NCI-H1436 treated with DMSO at 0.1 percent for 48 hours (cell line): ENCODE measurements at regions not wholly inside any gene's neighbourhood (a gene's known extent, or its start where the extent isn't known, plus 50 kb on each side); places are given as distances from the start of the nearest gene placed in this dataset.

Experiments used
- DNase-seq: peaks from one replicate; lab custom pipeline; 2025; lab: John Stamatoyannopoulos, UW

DNA sequence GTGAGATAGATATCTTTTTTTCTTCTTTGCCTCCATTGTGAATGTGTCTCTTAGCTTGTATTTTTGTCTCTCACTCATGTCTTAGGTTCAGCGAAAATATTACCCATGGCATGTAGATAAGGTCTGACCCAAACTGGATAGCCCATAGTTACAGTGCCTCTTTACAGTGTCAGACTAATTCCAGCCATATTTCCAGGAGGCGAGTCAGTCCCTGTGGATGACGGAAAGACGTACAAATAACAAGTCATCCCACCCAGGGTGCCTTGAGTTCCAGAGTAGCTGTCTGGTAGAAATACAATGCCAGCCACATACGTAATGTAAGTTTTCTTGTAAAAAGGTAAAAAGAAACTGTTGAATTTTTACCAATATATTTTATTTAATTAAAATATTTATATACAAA is 157.3 kb downstream of the ZNF281 start:
- no peak for DNase-seq

DNA sequence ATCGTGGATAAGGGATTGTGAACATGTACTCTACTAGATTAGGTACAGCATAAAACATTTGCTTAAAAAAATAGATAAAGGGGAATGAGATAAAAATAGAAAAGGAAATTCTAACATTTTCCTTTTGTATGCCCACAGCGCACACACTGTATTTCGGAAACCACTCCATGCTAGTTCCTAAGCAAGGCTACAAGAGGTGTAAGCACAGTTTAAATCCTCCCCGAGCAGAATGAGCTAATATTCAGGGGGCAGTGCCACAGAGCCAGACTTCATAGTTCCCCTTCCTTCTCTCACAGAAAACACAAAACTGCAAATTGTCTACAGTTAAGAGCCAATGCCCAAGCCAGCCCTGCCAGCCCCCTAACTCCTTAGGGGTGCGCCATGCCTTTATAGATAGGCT is 159.4 kb downstream of the ZNF281 start:
- no peak for DNase-seq

DNA sequence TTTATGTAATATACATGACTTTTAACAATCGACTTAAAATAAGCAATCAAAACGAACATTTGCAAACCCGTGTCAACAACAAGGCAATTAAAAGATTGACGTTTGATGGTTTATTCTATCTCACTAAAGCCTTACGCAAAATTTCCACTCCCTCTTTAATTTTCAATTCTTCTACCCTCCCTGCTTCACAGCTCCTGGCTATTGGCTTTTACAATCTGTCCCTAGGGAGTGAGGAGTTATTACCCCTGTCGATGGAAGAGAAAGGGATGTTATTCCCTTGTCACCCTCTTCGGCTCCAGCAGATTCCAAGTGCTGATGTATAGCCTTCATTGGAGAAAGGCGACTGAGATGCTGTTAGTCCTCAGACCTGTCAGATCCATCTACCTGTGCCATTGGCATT is 161.3 kb downstream of the ZNF281 start:
- DNase-seq, result no peak

DNA sequence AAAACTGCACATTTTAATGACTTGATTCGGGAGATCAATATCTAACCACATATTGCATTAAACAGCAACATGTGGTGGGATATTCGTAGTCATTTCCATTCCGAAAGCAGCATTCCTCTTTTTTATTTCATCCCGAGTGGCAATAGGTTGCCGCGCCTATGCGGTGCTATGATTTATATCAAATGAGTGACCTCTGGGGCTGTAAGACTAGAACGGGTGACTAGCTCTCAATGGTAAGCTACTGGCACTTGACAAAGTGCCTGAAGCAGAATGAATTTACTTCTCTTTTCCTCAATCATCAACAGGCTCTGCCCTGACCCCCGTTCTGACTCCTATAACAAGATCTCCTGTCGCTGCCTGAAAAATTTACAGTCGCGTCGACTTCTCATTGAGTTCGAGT is 162.3 kb downstream of the ZNF281 start:
- no peak for DNase-seq

DNA sequence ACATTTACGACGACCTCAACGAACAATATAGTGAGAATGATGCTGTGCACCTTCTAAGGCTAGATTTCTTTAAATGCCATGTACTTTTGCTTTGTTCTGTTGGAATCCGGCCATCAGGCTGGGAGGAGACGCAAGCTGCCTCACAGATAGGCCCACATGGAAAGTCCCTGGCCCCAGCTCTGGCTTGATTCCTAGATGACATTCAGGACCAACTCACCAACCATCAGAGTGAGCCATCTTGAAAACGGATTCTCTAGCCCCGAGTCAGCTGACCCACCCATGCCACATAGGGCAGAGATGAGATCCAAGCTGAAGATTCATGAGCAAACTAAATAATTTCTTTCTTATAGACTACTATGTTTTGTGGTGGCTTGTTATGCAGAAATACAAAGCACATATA is 164.4 kb downstream of the ZNF281 start:
- DNase-seq, result no peak

DNA sequence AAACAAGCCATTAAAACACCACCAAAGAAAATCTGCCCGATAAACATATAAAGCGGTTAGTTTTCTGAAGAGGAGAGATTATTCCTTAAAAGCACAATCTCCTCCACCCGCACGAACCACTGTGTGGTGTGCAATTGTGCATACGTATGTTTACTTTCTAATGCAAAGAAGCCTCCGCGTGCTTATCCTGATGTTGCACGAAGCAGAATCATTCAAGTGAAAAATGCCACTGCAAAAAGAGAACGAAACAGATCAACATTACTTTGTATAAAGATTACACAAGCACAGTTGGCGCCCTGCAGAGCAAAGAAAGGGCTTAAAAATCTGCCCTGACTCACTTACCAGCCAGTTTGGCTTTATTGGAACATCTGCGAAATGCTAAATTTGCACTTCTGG is 166.8 kb downstream of the ZNF281 start:
- no peak for DNase-seq

DNA sequence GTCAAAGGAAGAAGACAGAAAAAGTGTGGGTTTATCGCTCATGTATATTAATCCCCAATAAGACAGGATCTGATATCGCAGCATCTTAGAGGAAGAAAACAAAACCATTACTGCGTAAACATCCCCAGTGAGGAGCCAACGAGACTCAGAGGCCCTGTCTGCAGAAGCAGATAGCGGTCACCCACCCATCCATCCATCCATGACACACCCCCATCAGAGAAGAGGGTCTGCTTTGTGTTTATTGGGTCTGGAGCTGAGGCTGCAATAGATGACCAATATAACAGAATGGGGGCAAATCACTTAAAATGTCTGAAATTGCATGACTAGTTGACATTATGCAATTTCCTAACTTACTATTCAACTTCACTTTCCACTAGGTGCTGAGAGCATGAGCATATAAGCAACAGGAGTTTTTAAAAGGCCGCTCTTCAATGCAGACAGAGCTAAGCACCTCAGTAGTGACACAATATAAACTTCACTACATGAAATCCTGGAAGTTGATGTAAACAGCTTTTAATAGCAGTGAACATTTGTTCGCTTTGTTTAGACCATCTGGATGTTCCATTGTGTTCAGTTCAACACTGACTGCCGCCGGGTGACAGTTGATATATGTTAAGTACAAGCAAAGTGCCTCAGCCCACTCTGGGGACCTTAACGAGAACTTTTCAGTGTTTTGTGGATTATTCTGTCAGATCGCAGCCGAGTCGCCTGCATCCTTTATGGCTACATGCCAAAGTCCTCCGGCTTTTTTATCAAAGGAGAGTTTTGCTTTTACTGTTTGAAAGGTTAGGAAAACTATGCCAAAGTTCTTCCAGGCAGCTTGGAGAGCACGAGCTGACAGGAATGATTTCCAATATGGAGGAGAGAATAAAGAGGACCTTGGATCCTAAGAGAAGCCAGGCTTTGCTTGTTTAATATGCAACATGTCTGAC is 167.5 kb downstream of the ZNF281 start:
- DNase-seq, result peak; percentile 42

DNA sequence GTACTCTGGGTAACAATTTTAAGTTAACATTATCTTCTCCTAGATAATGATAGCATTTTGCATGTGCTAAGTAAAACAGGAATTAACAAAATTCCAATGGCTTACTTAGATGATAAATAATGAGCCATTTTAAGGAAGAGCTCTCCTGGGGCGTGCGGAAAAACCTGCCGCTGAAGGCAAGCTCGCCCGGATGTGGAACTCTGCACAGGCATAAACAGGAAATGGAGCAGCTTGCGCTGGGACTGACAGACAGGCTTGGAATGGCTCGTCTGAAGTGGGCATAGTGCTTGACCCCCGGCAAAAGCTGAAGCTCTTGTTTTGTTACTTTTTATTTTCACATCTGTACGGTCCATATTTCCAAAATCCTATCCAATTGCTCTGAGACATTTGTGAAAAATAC is 169.2 kb downstream of the ZNF281 start:
- DNase-seq, result no peak

DNA sequence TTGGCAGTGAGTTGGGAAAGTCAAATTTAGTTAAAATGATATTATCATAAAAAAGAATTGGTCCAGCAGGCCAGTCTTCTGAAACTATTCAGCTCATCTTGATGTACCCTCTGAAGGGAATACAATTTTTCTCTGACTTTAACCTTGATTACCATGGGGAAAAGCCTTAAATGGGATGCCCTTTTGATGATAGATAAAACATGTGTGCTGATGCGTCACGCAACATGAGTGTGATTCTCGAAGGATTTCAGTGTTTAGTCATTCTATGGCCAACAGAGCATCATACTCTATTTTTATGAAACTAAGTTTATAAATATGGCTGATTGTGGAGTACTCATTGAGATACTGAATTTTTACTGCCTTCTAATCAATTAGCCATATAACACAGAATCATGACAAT is 171.5 kb downstream of the ZNF281 start:
- no peak for DNase-seq

DNA sequence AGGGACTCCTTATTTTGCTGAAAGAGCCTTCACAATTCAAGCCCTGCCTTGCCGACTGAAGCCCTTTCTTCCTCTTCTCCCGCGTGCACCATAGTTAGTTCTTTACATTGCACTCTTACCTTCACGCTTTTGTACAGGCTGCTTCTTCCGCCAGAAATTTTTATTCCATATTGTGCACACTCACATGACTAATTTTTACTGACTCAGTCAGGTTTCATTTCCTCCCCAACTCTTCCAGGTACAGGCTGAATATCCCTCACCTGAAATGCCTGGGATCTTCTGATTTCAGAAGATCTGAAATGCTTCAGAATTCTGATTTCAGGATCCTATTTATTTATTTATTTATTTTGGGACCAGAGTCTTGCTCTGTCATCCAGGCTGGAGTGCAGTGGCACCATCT is 172.8 kb downstream of the ZNF281 start:
- no peak for DNase-seq

DNA sequence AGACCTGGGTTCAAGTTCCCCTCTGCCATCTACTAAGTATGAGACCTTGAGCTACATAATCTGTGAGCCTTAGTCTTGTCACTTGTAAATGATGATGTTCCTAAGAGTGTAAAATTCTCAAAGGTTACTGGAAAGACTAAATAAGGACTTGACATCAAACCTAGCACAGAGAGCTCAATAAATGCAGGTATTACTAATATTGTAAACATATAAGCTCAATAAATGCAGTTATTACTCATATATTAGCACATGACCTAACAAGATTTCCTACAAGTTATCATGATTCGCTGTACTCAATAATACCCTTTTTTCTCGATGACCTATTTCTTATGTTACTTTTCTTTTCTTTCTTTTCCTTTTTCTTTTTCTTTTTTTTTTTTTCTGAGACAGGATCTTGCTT is 174.9 kb downstream of the ZNF281 start:
- DNase-seq, result no peak

DNA sequence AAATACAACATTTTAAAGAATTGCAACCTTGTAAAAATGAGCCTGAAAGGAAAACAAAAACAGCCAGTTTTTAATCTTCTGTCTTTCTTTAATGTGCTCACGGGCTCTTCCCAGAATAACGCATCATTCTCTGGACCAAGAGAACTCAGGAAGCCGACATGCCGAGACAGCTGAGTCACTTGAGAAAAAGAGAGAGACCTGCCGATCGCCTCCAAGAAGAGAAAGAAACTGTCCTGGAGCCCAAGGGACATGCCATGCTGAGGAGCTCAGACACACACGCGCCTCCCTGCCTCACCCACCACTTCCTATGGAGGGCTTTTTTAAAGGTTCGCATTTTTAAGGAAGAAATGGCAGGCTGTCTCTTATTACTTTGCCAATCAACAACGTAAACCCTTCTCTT is 176.4 kb downstream of the ZNF281 start:
- DNase-seq, result no peak

DNA sequence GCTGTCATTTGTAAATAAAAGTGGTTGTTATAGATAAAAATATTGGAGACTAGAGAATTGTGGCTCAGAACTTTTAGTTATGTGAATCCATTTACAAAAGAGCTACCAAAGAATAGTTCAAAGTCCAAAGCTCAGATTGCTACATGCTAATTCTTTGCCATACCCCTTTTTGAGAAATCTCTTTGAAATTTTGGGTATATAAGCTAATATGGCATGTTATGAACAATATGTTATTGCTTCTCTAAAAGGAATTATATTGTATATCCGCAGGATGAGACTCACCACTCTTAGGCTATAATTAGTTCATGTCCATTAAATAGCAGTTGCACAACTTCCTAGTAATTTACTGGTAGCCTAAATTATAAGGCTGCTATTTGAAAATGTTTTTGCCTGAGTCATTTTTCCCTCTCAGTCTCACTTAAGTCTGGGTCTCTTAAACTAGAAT is 178.0 kb downstream of the ZNF281 start:
- DNase-seq, result no peak

DNA sequence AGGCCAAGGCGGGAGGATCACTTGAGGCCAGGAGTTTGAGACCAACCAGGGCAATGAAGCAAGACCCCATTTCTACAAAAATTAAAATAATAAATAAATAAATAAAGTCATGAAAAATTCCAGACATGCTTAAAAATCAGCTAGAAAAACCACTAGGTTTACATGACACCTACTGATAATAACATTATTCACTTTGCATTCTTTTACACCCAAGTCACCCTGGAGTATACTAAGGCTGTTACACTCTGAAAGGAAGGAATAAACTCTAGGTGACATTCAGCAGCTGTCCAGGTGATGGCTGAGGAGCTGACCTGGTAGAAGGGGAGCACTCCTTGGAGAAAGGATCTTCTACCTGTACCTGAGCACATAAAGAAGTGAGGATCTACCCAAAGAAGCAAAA is 179.2 kb downstream of the ZNF281 start:
- DNase-seq, result no peak

DNA sequence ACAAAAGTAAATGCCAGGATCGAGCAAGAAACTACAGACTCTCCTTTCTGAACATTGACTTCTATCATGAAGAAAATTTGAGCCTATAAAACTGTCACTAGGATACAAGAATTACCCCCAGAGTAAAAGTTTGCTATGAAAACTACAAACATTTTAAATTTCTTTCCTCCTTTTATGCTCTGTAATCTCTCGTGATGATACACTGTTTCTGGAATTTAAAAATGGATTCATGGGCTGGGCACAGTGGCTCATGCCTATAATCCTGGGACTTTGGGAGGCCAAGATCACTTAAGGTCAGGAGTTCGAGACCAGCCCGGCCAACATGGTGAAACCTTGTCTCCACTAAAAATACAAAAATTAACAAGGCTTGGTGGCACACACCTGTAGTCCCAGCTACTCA is 181.3 kb downstream of the ZNF281 start:
- no peak for DNase-seq

DNA sequence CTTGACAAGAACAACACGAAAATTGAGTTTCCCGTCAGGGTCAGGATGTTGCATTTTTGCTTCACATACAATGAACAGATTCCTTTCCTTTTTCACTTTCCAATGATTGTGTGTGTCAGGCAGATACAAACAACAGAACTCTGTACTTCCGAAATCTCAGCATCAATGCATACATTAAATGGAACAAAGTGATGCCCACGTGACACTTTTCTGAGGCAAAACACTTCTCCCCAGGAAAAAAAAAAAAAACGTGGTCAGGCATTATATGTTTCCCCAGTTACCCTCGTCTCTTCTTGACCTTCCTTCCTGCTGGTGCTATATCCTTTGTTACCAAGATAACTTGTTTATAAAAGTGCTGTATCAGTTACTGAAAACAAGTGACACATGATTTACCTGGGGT is 181.8 kb downstream of the ZNF281 start:
- DNase-seq, result no peak
